ENCODE measurements at regions not wholly inside any gene's neighbourhood (a gene's known extent, or its start where the extent isn't known, plus 50 kb on each side); places are given as distances from the start of the nearest gene placed in this dataset.

GRCh38 chr2:145503511-145503910, 983.6 kb upstream of the ZEB2 start:
- Histone ChIP-seq H3K9me3 (ENCODE audit: control insufficient read depth, insufficient read depth, low read depth, low read length) (no peaks in the 10 kb centered on the region), H3K4me3 (ENCODE audit: low read depth in 2 of 2, low read length in 2 of 2) (no peak overlapping the region), H3K36me3 (ENCODE audit: control insufficient read depth, insufficient read depth, low read length) (no peaks in the 10 kb centered on the region), H3K27me3 (ENCODE audit: control insufficient read depth, insufficient read depth, low read length) (no peaks in the 10 kb centered on the region), H3K27ac (ENCODE audit: low read length) (no peak overlapping the region), H3K4me1 (ENCODE audit: control insufficient read depth, insufficient read depth, low read length) (no peaks in the 10 kb centered on the region)
- intact Hi-C loops (cut with micrococcal nuclease; ENCODE audit: unreplicated experiment) (no loop called here), in situ Hi-C loops (cut with HindIII; ENCODE audit: low pct_unique_long_range_greater_than_20kb, low sequenced_read_pairs) (no loop called here)
- CTCF ChIA-PET: no interaction called here
- POLR2A ChIA-PET: no interaction called here
- TF ChIP-seq, protein P1, sequence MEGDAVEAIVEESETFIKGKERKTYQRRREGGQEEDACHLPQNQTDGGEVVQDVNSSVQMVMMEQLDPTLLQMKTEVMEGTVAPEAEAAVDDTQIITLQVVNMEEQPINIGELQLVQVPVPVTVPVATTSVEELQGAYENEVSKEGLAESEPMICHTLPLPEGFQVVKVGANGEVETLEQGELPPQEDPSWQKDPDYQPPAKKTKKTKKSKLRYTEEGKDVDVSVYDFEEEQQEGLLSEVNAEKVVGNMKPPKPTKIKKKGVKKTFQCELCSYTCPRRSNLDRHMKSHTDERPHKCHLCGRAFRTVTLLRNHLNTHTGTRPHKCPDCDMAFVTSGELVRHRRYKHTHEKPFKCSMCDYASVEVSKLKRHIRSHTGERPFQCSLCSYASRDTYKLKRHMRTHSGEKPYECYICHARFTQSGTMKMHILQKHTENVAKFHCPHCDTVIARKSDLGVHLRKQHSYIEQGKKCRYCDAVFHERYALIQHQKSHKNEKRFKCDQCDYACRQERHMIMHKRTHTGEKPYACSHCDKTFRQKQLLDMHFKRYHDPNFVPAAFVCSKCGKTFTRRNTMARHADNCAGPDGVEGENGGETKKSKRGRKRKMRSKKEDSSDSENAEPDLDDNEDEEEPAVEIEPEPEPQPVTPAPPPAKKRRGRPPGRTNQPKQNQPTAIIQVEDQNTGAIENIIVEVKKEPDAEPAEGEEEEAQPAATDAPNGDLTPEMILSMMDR (IDR thresholded peaks at IDR 0.05): no peak
- TF ChIP-seq TCF7L2 (IDR thresholded peaks at IDR 0.05; ENCODE audit: low read depth, low read length): no peak
- no peak for TF ChIP-seq SIN3A (IDR thresholded peaks at IDR 0.05; ENCODE audit: borderline replicate concordance, insufficient read depth, low read depth, low read length)
- no peak for TF ChIP-seq REST (IDR thresholded peaks at IDR 0.05; ENCODE audit: insufficient read depth in 1 of 2, low read depth in 2 of 2, low read length in 1 of 2)
- TF ChIP-seq POLR2AphosphoS5 (IDR thresholded peaks at IDR 0.05; ENCODE audit: low read depth, low read length): no peak
- no peak for DNase-seq (ENCODE audit: low read depth, low spot score)
- BruUV-seq (replicated peaks): no TSS peak
- ATAC-seq: no peak

GRCh38 chr2:145501920-145502319, 982.0 kb upstream of the ZEB2 start:
- Histone ChIP-seq H3K27me3 (ENCODE audit: control insufficient read depth, insufficient read depth, low read length) (no peaks in the 10 kb centered on the region), H3K36me3 (ENCODE audit: control insufficient read depth, insufficient read depth, low read length) (no peaks in the 10 kb centered on the region), H3K4me1 (ENCODE audit: control insufficient read depth, insufficient read depth, low read length) (no peaks in the 10 kb centered on the region), H3K4me3 (ENCODE audit: low read depth in 2 of 2, low read length in 2 of 2) (no peak overlapping the region), H3K27ac (ENCODE audit: low read length) (no peak overlapping the region), H3K9me3 (ENCODE audit: control insufficient read depth, insufficient read depth, low read depth, low read length) (no peaks in the 10 kb centered on the region)
- intact Hi-C loops (cut with micrococcal nuclease; ENCODE audit: unreplicated experiment) (no loop called here), in situ Hi-C loops (cut with HindIII; ENCODE audit: low pct_unique_long_range_greater_than_20kb, low sequenced_read_pairs) (no loop called here)
- no peak for DNase-seq (ENCODE audit: low read depth, low spot score)
- TF ChIP-seq SIN3A (IDR thresholded peaks at IDR 0.05; ENCODE audit: borderline replicate concordance, insufficient read depth, low read depth, low read length) (no peak), REST (IDR thresholded peaks at IDR 0.05; ENCODE audit: insufficient read depth in 1 of 2, low read depth in 2 of 2, low read length in 1 of 2) (no peak), POLR2AphosphoS5 (IDR thresholded peaks at IDR 0.05; ENCODE audit: low read depth, low read length) (no peak), TCF7L2 (IDR thresholded peaks at IDR 0.05; ENCODE audit: low read depth, low read length) (no peak)
- TF ChIP-seq, protein P1 (IDR thresholded peaks at IDR 0.05): no peak
- ATAC-seq: no peak
- CTCF ChIA-PET: no interaction called here
- no TSS peak for BruUV-seq (replicated peaks)
- POLR2A ChIA-PET: no interaction called here
